ACHN (cell line): ENCODE measurements at regions not wholly inside any gene's neighbourhood (a gene's known extent, or its start where the extent isn't known, plus 50 kb on each side); places are given as distances from the start of the nearest gene placed in this dataset.

Experiments used
- DNase-seq: peaks from one replicate; pipeline ENCODE4 v3.0.0-alpha.2; 2015
- in situ Hi-C: cut with HindIII; loops from 2 replicates; pipeline ENCODE4 v1.10.0; 2017; ENCODE audit warnings: low sequenced_read_pairs, low pct_ligation_motif_present, low pct_unique_long_range_greater_than_20kb

- in situ Hi-C loops, result loop anchor here (25.0 kb wide), 1 partner anchor 234 kb away; the partner anchor contains the start of gene RTTN
- DNase-seq, result no peak
Measured at GRCh38 chr18:70446063-70446462, 157.2 kb downstream of the SOCS6 start.

GRCh38 chr18:70442933-70443332 is 154.1 kb downstream of the SOCS6 start:
- in situ Hi-C loops, result loop anchor here (25.0 kb wide), 1 partner anchor 231 kb away; the partner anchor contains the start of gene RTTN
- no peak for DNase-seq

- in situ Hi-C loops, result loop anchor here (25.0 kb wide), 1 partner anchor 221 kb away; the partner anchor contains the start of gene RTTN
- no peak for DNase-seq
Measured at GRCh38 chr18:70432804-70433400, 144.1 kb downstream of the SOCS6 start.

GRCh38 chr18:70431203-70431624 is 142.4 kb downstream of the SOCS6 start:
- DNase-seq, result no peak
- in situ Hi-C loops, result loop anchor here (25.0 kb wide), 1 partner anchor 219 kb away; the partner anchor contains the start of gene RTTN

GRCh38 chr18:70430501-70431173 is 141.8 kb downstream of the SOCS6 start:
- in situ Hi-C loops, result loop anchor here (25.0 kb wide), 1 partner anchor 218 kb away; the partner anchor contains the start of gene RTTN
- no peak for DNase-seq

- in situ Hi-C loops, result loop anchor here (25.0 kb wide), 1 partner anchor 218 kb away; the partner anchor contains the start of gene RTTN
- DNase-seq, result no peak
Measured at GRCh38 chr18:70429847-70430500, 141.1 kb downstream of the SOCS6 start.

- in situ Hi-C loops, result loop anchor here (25.0 kb wide), 1 partner anchor 216 kb away; the partner anchor contains the start of gene RTTN
- no peak for DNase-seq
Measured at GRCh38 chr18:70428439-70428838, 139.6 kb downstream of the SOCS6 start.

- in situ Hi-C loops, result loop anchor here (25.0 kb wide), 1 partner anchor 215 kb away; the partner anchor contains the start of gene RTTN
- no peak for DNase-seq
Measured at GRCh38 chr18:70426818-70427217, 138.0 kb downstream of the SOCS6 start.

GRCh38 chr18:70425236-70425635 is 136.4 kb downstream of the SOCS6 start:
- DNase-seq, result no peak
- in situ Hi-C loops, result loop anchor here (25.0 kb wide), 1 partner anchor 213 kb away; the partner anchor contains the start of gene RTTN

- no peak for DNase-seq
- in situ Hi-C loops, result no loop called here
Measured at GRCh38 chr18:70423988-70424387, 135.1 kb downstream of the SOCS6 start.

GRCh38 chr18:70423120-70423519 is 134.3 kb downstream of the SOCS6 start:
- DNase-seq, result no peak
- in situ Hi-C loops, result no loop called here

- no peak for DNase-seq
- in situ Hi-C loops, result no loop called here
Measured at GRCh38 chr18:70422391-70422965, 133.6 kb downstream of the SOCS6 start.

GRCh38 chr18:70421471-70422390 is 132.9 kb downstream of the SOCS6 start:
- DNase-seq, result peak; percentile 84

GRCh38 chr18:70420146-70420898 is 131.5 kb downstream of the SOCS6 start:
- in situ Hi-C loops, result no loop called here

More at GRCh38 chr18:70421471-70422390, 132.9 kb downstream of the SOCS6 start:
- in situ Hi-C loops, result no loop called here

GRCh38 chr18:70419526-70419925 is 130.7 kb downstream of the SOCS6 start:
- in situ Hi-C loops, result no loop called here
- DNase-seq, result no peak

More at GRCh38 chr18:70420146-70420898, 131.5 kb downstream of the SOCS6 start:
- no peak for DNase-seq

GRCh38 chr18:70418546-70419311 is 129.9 kb downstream of the SOCS6 start:
- no peak for DNase-seq
- in situ Hi-C loops, result no loop called here
